Lung (tissue), 11 donors: ENCODE measurements at regions not wholly inside any gene's neighbourhood (a gene's known extent, or its start where the extent isn't known, plus 50 kb on each side); places are given as distances from the start of the nearest gene placed in this dataset.

Source experiments
- ATAC-seq: fragments of 200-7000 bp; cut with Tn5 transposase; one replicate; pipeline ENCODE4 v1.9.1; 2020; ENCODE audit warnings: moderate number of reproducible peaks; ENCODE audit not compliant: insufficient read depth, low FRiP score
- DNase-seq, 3 donors: peaks; one replicate each; pipeline ENCODE4 v3.0.0-alpha.2; 2013 to 2017
- H3K27ac ChIP-seq, 2 donors: one replicate each; pipeline ENCODE4 v1.5.1; 2013; ENCODE audit warnings: mild to moderate bottlenecking in 2 of 2, moderate library complexity in 2 of 2, control low read depth in 1 of 2, inconsistent platforms in 1 of 2, low read depth in 1 of 2, low read length in 1 of 2
- H3K27me3 ChIP-seq, 3 donors: one replicate each; pipeline ENCODE4 v1.5.1; 2013; ENCODE audit warnings: low read length in 2 of 3; ENCODE audit not compliant: control insufficient read depth in 3 of 3, insufficient read depth in 3 of 3
- H3K36me3 ChIP-seq, 4 donors: one replicate each; pipeline ENCODE4 v1.5.1; 2013; ENCODE audit warnings: low read length in 4 of 4, mild to moderate bottlenecking in 1 of 4, moderate library complexity in 1 of 4; ENCODE audit not compliant: control insufficient read depth in 4 of 4, insufficient read depth in 4 of 4
- H3K4me1 ChIP-seq, 5 donors: one replicate each; pipeline ENCODE4 v1.5.1; 2013; ENCODE audit warnings: low read length in 5 of 5, mild to moderate bottlenecking in 2 of 5, moderate library complexity in 1 of 5; ENCODE audit not compliant: control insufficient read depth in 5 of 5, insufficient read depth in 5 of 5
- H3K4me3 ChIP-seq: one replicate; pipeline ENCODE4 v1.5.1; 2013; ENCODE audit warnings: mild to moderate bottlenecking, control low read depth, moderate library complexity
- H3K9ac ChIP-seq, 2 donors: one replicate each; pipeline ENCODE4 v1.5.1; 2013; ENCODE audit warnings: low read length in 2 of 2, control low read depth in 1 of 2; ENCODE audit not compliant: insufficient read depth in 1 of 2
- H3K9me3 ChIP-seq, 4 donors: one replicate each; pipeline ENCODE4 v1.5.1; 2013; ENCODE audit warnings: low read length in 3 of 4, mild to moderate bottlenecking in 1 of 4, moderate library complexity in 1 of 4; ENCODE audit not compliant: control insufficient read depth in 4 of 4, insufficient read depth in 3 of 4
- WGBS, 2 donors: extraction: QIAGEN DNeasy Blood & Tissue Kit; methylation state at CpG; one replicate each; pipeline ENCODE4 v1.1.7; 2013; 5-methylcytosine and 5-hydroxymethylcytosine counted together
- TF ChIP-seq, protein P1 (sequence below): IDR thresholded peaks from 2 replicates; pipeline ENCODE4 v1.5.1; 2012; ENCODE audit warnings: mild to moderate bottlenecking; ENCODE audit errors: control extremely low read depth, extremely low read depth
- donor health status: control.
- donor health status: control.
- donor health status: Bipolar disorder and iron deficiency.
- donor health status: healthy.
- donor health status: DM: yes; HTN: yes; CAD: no.

DNA sequence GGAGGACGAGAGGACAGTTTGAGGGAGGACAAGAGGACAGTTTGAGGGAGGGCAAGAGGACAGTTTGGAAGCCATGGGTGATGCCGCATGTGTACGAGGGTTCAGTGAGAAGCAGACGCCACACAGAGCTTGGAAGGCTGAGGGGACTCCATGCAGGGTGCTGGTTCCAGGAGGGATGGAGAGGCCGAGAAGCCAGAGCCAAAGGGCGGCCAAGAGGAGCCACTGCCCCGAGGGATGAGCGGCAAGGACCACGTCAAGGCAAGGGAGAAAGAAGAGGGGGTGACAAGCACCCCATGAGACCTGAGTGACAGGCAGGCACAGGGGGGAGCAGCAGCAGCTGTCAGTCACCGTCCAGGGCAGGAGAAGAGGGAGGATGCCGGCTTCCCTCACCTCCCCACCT is 385.7 kb upstream of the MYT1L start:
- Histone ChIP-seq H3K9ac (no peak overlapping the region), H3K4me3 (no peak overlapping the region), H3K36me3 (no peaks in the 10 kb centered on the region), H3K27me3 (no peaks in the 10 kb centered on the region), H3K9me3 (peaks cover 0 to 3% (median 0%) of the 10 kb centered on the region in 4 donors), H3K27ac (no peak overlapping the region), H3K4me1 (no peaks in the 10 kb centered on the region)
- WGBS, 2 donors = 83 to 87% methylated on average over 11 of the region's 11 CpGs
- DNase-seq (no peak), ATAC-seq (no peak)
- TF ChIP-seq, protein P1, sequence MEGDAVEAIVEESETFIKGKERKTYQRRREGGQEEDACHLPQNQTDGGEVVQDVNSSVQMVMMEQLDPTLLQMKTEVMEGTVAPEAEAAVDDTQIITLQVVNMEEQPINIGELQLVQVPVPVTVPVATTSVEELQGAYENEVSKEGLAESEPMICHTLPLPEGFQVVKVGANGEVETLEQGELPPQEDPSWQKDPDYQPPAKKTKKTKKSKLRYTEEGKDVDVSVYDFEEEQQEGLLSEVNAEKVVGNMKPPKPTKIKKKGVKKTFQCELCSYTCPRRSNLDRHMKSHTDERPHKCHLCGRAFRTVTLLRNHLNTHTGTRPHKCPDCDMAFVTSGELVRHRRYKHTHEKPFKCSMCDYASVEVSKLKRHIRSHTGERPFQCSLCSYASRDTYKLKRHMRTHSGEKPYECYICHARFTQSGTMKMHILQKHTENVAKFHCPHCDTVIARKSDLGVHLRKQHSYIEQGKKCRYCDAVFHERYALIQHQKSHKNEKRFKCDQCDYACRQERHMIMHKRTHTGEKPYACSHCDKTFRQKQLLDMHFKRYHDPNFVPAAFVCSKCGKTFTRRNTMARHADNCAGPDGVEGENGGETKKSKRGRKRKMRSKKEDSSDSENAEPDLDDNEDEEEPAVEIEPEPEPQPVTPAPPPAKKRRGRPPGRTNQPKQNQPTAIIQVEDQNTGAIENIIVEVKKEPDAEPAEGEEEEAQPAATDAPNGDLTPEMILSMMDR = no peak

DNA sequence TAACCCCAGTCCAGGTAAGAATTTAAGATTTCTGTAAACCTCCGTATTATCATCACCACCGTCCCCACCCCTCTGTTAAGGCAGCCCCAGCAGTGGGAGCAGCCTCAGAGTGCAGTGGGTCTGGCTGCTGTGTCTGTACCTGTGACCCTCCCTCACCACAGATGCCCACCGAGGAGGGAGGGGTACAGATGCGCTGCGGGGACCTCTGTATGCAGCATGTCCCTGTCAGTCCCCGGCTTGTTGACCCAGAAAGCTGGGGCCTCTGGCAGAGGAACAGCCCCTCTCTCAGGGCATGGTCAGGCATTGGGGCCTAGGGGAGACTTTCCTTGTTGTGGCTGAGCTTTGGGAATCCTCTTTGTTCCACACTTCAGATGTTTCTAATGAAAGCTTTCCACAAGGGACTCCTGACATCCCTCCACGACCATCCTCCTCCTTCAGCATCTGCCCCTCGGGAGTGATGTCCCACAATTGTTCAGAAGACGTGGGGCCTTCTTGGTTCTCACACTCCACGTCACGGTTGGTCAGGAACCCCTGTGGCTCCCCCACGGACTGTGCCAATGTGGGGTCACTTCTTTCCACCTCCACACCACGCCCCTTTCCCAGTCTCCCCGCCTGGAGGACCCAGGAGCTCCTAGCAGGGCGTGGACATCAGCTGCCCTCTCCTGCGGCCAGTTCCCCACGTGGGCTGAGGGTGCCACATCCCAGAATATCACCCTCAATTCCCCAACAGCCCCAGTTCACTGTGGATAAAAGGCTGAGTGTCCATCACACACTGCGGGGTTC is 384.2 kb upstream of the MYT1L start:
- Histone ChIP-seq H3K27ac (no peak overlapping the region), H3K27me3 (peaks cover 0 to 3% (median 0%) of the 10 kb centered on the region in 3 donors), H3K9me3 (peaks cover 0 to 3% (median 0%) of the 10 kb centered on the region in 4 donors), H3K4me3 (no peak overlapping the region), H3K36me3 (no peaks in the 10 kb centered on the region), H3K9ac (no peak overlapping the region), H3K4me1 (no peaks in the 10 kb centered on the region)
- WGBS, 2 donors = 76 to 88% methylated on average over 18 of the region's 18 CpGs
- no peak for DNase-seq
- TF ChIP-seq, protein P1 = no peak
- ATAC-seq = no peak

DNA sequence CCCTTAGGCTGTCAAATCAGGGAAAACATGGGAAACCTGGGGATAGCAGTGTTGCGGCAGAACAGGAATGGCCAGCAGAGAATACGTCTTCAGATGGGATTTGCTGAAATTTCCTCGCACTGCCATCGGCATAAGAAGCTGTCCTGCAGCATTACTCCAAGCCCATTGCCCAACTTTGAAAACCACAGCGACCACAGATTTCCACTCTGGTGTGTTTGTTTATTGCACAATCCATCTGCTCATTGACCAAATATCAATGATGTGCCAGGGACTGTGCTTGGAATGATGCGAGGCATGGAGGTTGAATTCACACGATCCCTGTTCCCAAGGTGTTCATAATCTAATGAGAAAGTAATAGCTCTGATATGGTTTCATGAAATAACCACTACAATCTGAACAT is 383.3 kb upstream of the MYT1L start:
- H3K9me3 ChIP-seq = peaks cover 0 to 3% (median 0%) of the 10 kb centered on the region in 4 donors
- H3K27me3 ChIP-seq = peaks cover 0 to 3% (median 0%) of the 10 kb centered on the region in 3 donors
- DNase-seq = no peak
- no peak for ATAC-seq
- no peaks in the 10 kb centered on the region for H3K4me1 ChIP-seq
- 40 to 63% methylated on average over 7 of the region's 7 CpGs for WGBS, 2 donors
- TF ChIP-seq, protein P1 = no peak
- no peak overlapping the region for H3K9ac ChIP-seq
- H3K4me3 ChIP-seq = no peak overlapping the region
- no peaks in the 10 kb centered on the region for H3K36me3 ChIP-seq
- H3K27ac ChIP-seq = no peak overlapping the region
